H1 (cell line): ENCODE measurements at regions not wholly inside any gene's neighbourhood (a gene's known extent, or its start where the extent isn't known, plus 50 kb on each side); places are given as distances from the start of the nearest gene placed in this dataset.

ENCODE experiments used
- CTCF ChIA-PET: fragments of 300-600 bp; sonication (Branson Sonifier 250); formaldehyde crosslinking; loops from one replicate; lab custom pipeline; 2021; ENCODE audit not compliant: partially characterized antibody; lab: Charles Lee
- POLR2A ChIA-PET: fragments of 300-600 bp; sonication (Branson Sonifier 250); formaldehyde crosslinking; loops from one replicate; lab custom pipeline; 2021; ENCODE audit warnings: inconsistent platforms; ENCODE audit not compliant: partially characterized antibody; lab: Charles Lee
- DNase-seq, 2 experiments: peaks; one replicate each; pipeline versions ENCODE4 v3.0.0 to v3.0.0-alpha.2; 2010 to 2022; ENCODE audit warnings: low spot score in 2 of 2, low read depth in 1 of 2, mixed read lengths in 1 of 2
- FAIRE-seq: peaks from 2 replicates; lab custom pipeline; 2011; peaks lifted over from hg19 to GRCh38; lab: Jason Lieb, UNC
- H2AFZ ChIP-seq: 2 replicates; pipeline ENCODE4 v1.8.1; 2012; ENCODE audit warnings: low read length, inconsistent platforms
- H2AK5ac ChIP-seq: 2 replicates; pipeline ENCODE4 v1.6.1; 2013; ENCODE audit warnings: low read depth, low read length
- H2BK120ac ChIP-seq: replicated peaks from 2 replicates; pipeline ENCODE3; 2013; ENCODE audit warnings: low read depth, low read length, inconsistent platforms
- H2BK12ac ChIP-seq: 2 replicates; pipeline ENCODE4 v1.6.1; 2013; ENCODE audit warnings: low read depth, low read length
- H2BK15ac ChIP-seq: 2 replicates; pipeline ENCODE4 v1.6.1; 2013; ENCODE audit warnings: low read length
- H2BK20ac ChIP-seq: 2 replicates; pipeline ENCODE4 v1.6.1; 2013; ENCODE audit warnings: low read length
- H2BK5ac ChIP-seq: 2 replicates; pipeline ENCODE4 v1.6.1; 2013; ENCODE audit warnings: low read depth, low read length
- H3K14ac ChIP-seq: 2 replicates; pipeline ENCODE4 v1.6.1; 2013; ENCODE audit warnings: inconsistent platforms; ENCODE audit not compliant: insufficient read length
- H3K18ac ChIP-seq: 2 replicates; pipeline ENCODE4 v1.6.1; 2013; ENCODE audit warnings: low read length; ENCODE audit errors: extremely low read depth
- H3K23ac ChIP-seq: 2 replicates; pipeline ENCODE4 v1.6.1; 2013; ENCODE audit warnings: inconsistent platforms; ENCODE audit not compliant: insufficient read length
- H3K23me2 ChIP-seq: 2 replicates; pipeline ENCODE4 v1.6.1; 2013; ENCODE audit warnings: low read depth, low read length
- H3K27ac ChIP-seq: 2 replicates; pipeline ENCODE4 v1.6.1; 2011; ENCODE audit warnings: low read depth, low read length, inconsistent platforms
- H3K27me3 ChIP-seq, 4 experiments: replicated peaks in 1 of 4; 1 replicate in 1 of 4; 2 replicates in 3 of 4; pipeline versions ENCODE4 v1.6.1 to v1.8.1; 2011 to 2013; ENCODE audit warnings: low read length in 3 of 4, mild to moderate bottlenecking in 3 of 4, inconsistent platforms in 2 of 4, mixed read lengths in 2 of 4, moderate library complexity in 1 of 4; ENCODE audit not compliant: control insufficient read depth in 3 of 4, insufficient read depth in 3 of 4; ENCODE audit errors: extremely low read depth in 1 of 4
- H3K36me3 ChIP-seq, 4 experiments: 2 replicates each; pipeline versions ENCODE4 v1.6.1 to v1.8.1; 2011 to 2013; ENCODE audit warnings: mild to moderate bottlenecking in 4 of 4, low read length in 3 of 4, moderate library complexity in 2 of 4, control low read depth in 1 of 4, inconsistent platforms in 1 of 4; ENCODE audit not compliant: insufficient read depth in 4 of 4, control insufficient read depth in 2 of 4
- H3K4ac ChIP-seq: replicated peaks from 2 replicates; pipeline ENCODE3; 2013; ENCODE audit warnings: low read length, low read depth, mixed read lengths, inconsistent platforms; ENCODE audit not compliant: insufficient read length
- H3K4me1 ChIP-seq, 4 experiments: replicated peaks in 1 of 4; 1 replicate in 1 of 4; 2 replicates in 3 of 4; pipeline versions ENCODE4 v1.6.1 to v1.8.1; 2011 to 2013; ENCODE audit warnings: low read length in 3 of 4, inconsistent platforms in 2 of 4, mixed read lengths in 1 of 4; ENCODE audit not compliant: insufficient read depth in 4 of 4, control insufficient read depth in 3 of 4
- H3K4me2 ChIP-seq, 2 experiments: 2 replicates each; pipeline versions ENCODE4 v1.6.1 to v1.8.1; 2011 to 2013; ENCODE audit warnings: low read depth in 2 of 2, low read length in 2 of 2, control low read depth in 1 of 2, inconsistent platforms in 1 of 2, mild to moderate bottlenecking in 1 of 2; ENCODE audit not compliant: insufficient read depth in 1 of 2
- H3K4me3 ChIP-seq, 4 experiments: fragments of 200-600, 300-600 bp in 1 of 4; sonication (generic), shearing (Covaris generic), sonication (Bioruptor Twin) in 1 of 4; 2 replicates each; pipeline versions ENCODE4 v1.5.1 to v1.8.1; 2011 to 2016; ENCODE audit warnings: low read length in 4 of 4, low read depth in 3 of 4, control low read depth in 2 of 4, inconsistent platforms in 2 of 4, mild to moderate bottlenecking in 2 of 4, mixed read lengths in 1 of 4, moderate library complexity in 1 of 4; ENCODE audit not compliant: insufficient read depth in 2 of 4; ENCODE audit errors: extremely low read depth in 1 of 4
- H3K56ac ChIP-seq: replicated peaks from 2 replicates; pipeline ENCODE3; 2013; ENCODE audit warnings: low read depth, mild to moderate bottlenecking, mixed read lengths, low read length, inconsistent platforms; ENCODE audit not compliant: insufficient read length
- H3K79me1 ChIP-seq: 2 replicates; pipeline ENCODE4 v1.6.1; 2013; ENCODE audit warnings: low read depth, low read length, control low read depth
- H3K79me2 ChIP-seq, 2 experiments: 2 replicates each; pipeline versions ENCODE4 v1.6.1 to v1.8.1; 2012 to 2013; ENCODE audit warnings: low read length in 2 of 2, mild to moderate bottlenecking in 2 of 2, inconsistent platforms in 1 of 2; ENCODE audit not compliant: insufficient read depth in 2 of 2, control insufficient read depth in 1 of 2
- H3K9ac ChIP-seq, 4 experiments: replicated peaks in 1 of 4; 1 replicate in 1 of 4; 2 replicates in 3 of 4; pipeline versions ENCODE4 v1.6.1 to v1.8.1; 2011 to 2013; ENCODE audit warnings: low read depth in 3 of 4, low read length in 3 of 4, control low read depth in 2 of 4, mild to moderate bottlenecking in 2 of 4, moderate library complexity in 2 of 4, inconsistent platforms in 1 of 4; ENCODE audit errors: extremely low read depth in 1 of 4
- H3K9me3 ChIP-seq, 2 experiments: 2 replicates each; pipeline versions ENCODE4 v1.6.1 to v1.8.1; 2012 to 2013; ENCODE audit warnings: mild to moderate bottlenecking in 2 of 2, moderate library complexity in 2 of 2, control low read depth in 1 of 2, inconsistent platforms in 1 of 2, low read depth in 1 of 2, low read length in 1 of 2, mixed read lengths in 1 of 2; ENCODE audit not compliant: insufficient read depth in 2 of 2
- H4K20me1 ChIP-seq, 2 experiments: replicated peaks in 1 of 2; 2 replicates each; pipeline versions ENCODE3 to v1.8.1; 2011 to 2013; ENCODE audit warnings: inconsistent platforms in 2 of 2, low read length in 2 of 2, mild to moderate bottlenecking in 1 of 2; ENCODE audit not compliant: insufficient read depth in 2 of 2, control insufficient read depth in 1 of 2
- H4K5ac ChIP-seq: 2 replicates; pipeline ENCODE4 v1.6.1; 2013; ENCODE audit warnings: low read length, low read depth, mixed read lengths, inconsistent platforms; ENCODE audit not compliant: insufficient read length
- H4K8ac ChIP-seq: 2 replicates; pipeline ENCODE4 v1.8.0; 2013; ENCODE audit warnings: mild to moderate bottlenecking, moderate library complexity, low read length, inconsistent platforms; ENCODE audit not compliant: insufficient read depth; ENCODE audit errors: extremely low read depth
- H4K91ac ChIP-seq: replicated peaks from 2 replicates; pipeline ENCODE3; 2013; ENCODE audit warnings: low read length, mixed read lengths, inconsistent platforms; ENCODE audit not compliant: insufficient read length
- POLR2A ChIP-seq, 2 experiments: IDR thresholded peaks; 1 replicate in 1 of 2; 2 replicates in 1 of 2; pipeline ENCODE4 v1.6.1; 2011; ENCODE audit warnings: low read depth in 2 of 2, low read length in 2 of 2, mild to moderate bottlenecking in 2 of 2; ENCODE audit errors: control extremely low read depth in 1 of 2
- SIRT6 ChIP-seq: IDR thresholded peaks from one replicate; pipeline ENCODE4 v1.7.1; 2012; ENCODE audit warnings: low read length, inconsistent platforms
- WGBS, 2 experiments: shearing (Covaris generic) in 1 of 2; methylation state at CpG; one replicate each; pipeline versions ENCODE4 v1.1.6 to v1.1.7; 2013 to 2015; ENCODE audit warnings: low lambda C conversion rate in 2 of 2, mixed read lengths in 2 of 2, inconsistent platforms in 1 of 2, low coverage in 1 of 2, missing lambda C conversion rate in 1 of 2; ENCODE audit not compliant: insufficient replicate concordance in 2 of 2, insufficient coverage in 1 of 2, insufficient read length in 1 of 2; ENCODE audit errors: extremely low coverage in 1 of 2, missing lambda C conversion rate in 1 of 2; 5-methylcytosine and 5-hydroxymethylcytosine counted together
- TF ChIP-seq, protein P1 (sequence below): IDR thresholded peaks from 2 replicates; pipeline ENCODE4 v1.6.1; 2011; ENCODE audit warnings: low read length, improper control_type of control experiment
- TF ChIP-seq, protein P2 (sequence below): IDR thresholded peaks from 2 replicates; pipeline ENCODE4 v1.6.1; 2012; ENCODE audit warnings: inconsistent platforms

DNA sequence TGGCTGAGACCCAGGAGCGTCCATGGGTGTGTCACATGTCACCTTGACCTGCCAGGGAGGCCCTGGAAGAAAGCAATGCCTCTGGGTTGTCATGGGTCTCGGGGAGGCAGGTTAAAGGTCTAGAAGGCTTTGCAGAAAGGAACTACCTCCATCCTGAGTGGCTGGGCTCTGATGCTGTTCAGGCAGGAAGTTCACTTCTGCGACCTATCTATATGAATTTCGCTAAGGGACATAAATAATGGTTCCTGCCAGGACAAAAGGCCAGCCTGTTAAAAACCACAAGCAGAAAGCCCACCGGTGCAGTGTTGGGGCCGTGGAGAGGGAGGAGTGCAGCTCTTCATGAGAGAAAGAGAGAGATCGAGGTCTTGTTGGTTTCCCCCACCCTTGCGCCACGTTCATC lies 182.9 kb downstream of the PTPN20 start:
- Histone ChIP-seq H2AK5ac (no peak overlapping the region), H3K79me2 (no peaks in the 10 kb centered on the region), H4K20me1 (no peaks in the 10 kb centered on the region), H3K36me3 (no peaks in the 10 kb centered on the region), H3K27ac (no peak overlapping the region), H3K4me1 (no peaks in the 10 kb centered on the region), H2BK12ac (no peak overlapping the region), H3K9me3 (no peaks in the 10 kb centered on the region; a peak in 1 of 4 replicates), H3K18ac (no peak overlapping the region), H4K91ac (no peak overlapping the region), H2BK20ac (no peak overlapping the region), H3K4ac (no peak overlapping the region), H3K14ac (no peak overlapping the region), H3K23ac (no peak overlapping the region), H3K56ac (no peak overlapping the region), H3K23me2 (no peaks in the 10 kb centered on the region), H2BK5ac (no peak overlapping the region), H2BK120ac (no peak overlapping the region), H4K5ac (no peak overlapping the region), H4K8ac (no peak overlapping the region), H2AFZ (no peak overlapping the region), H2BK15ac (no peak overlapping the region), H3K79me1 (no peaks in the 10 kb centered on the region), H3K4me3 (no peak overlapping the region), H3K4me2 (no peak overlapping the region), H3K9ac (no peak overlapping the region), H3K27me3 (peaks cover 0 to 1% (median 0%) of the 10 kb centered on the region in 4 experiments; a peak in 1 of 7 replicates)
- no peak for FAIRE-seq
- CTCF ChIA-PET: interaction anchor here (0.6 to 1.3 kb wide), 2 partner anchors 32 to 70 kb away, joined by 3 to 4 read pairs; no protein-coding TSS in a partner anchor
- WGBS, 2 experiments: 95% methylated on average over 8 of the region's 9 CpGs; no CpG with 5 or more reads in 1 of the 2 experiments
- DNase-seq: no peak
- TF ChIP-seq, protein P1, sequence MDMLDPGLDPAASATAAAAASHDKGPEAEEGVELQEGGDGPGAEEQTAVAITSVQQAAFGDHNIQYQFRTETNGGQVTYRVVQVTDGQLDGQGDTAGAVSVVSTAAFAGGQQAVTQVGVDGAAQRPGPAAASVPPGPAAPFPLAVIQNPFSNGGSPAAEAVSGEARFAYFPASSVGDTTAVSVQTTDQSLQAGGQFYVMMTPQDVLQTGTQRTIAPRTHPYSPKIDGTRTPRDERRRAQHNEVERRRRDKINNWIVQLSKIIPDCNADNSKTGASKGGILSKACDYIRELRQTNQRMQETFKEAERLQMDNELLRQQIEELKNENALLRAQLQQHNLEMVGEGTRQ: no peak
- TF ChIP-seq, protein P2, sequence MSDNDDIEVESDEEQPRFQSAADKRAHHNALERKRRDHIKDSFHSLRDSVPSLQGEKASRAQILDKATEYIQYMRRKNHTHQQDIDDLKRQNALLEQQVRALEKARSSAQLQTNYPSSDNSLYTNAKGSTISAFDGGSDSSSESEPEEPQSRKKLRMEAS: no peak
- TF ChIP-seq SIRT6 (no peak), POLR2A (IDR thresholded peaks at IDR 0.05; ENCODE audit: control extremely low read depth in 1 of 2, low read depth in 2 of 2, low read length in 2 of 2) (no peak)
- POLR2A ChIA-PET: no interaction called here
